H1 (cell line): ENCODE measurements at regions not wholly inside any gene's neighbourhood (a gene's known extent, or its start where the extent isn't known, plus 50 kb on each side); places are given as distances from the start of the nearest gene placed in this dataset.

Experiments used
- CBX8 ChIP-seq: fragments of 300-800, 300-1000 bp; sonication (generic); IDR thresholded peaks from 2 replicates; pipeline ENCODE4 v1.7.1; 2016; ENCODE audit warnings: low read depth, low read length, borderline replicate concordance
- CEBPB ChIP-seq: IDR thresholded peaks from 2 replicates; pipeline ENCODE4 v1.6.1; 2012; ENCODE audit warnings: low read depth, low read length
- CHD7 ChIP-seq: fragments of 300-600 bp; sonication (generic); IDR thresholded peaks from 2 replicates; pipeline ENCODE4 v1.7.1; 2012; ENCODE audit warnings: low read length, moderate library complexity, mild to moderate bottlenecking, inconsistent platforms; ENCODE audit not compliant: insufficient replicate concordance
- KDM1A ChIP-seq: fragments of 200-600, 300-600 bp; sonication (generic); IDR thresholded peaks from 2 replicates; pipeline ENCODE4 v1.7.1; 2016; ENCODE audit warnings: mild to moderate bottlenecking, low read length, borderline replicate concordance
- NANOG ChIP-seq: IDR thresholded peaks from 2 replicates; pipeline ENCODE4 v1.6.1; 2011; ENCODE audit warnings: low read length, low read depth, mild to moderate bottlenecking, inconsistent platforms; ENCODE audit not compliant: insufficient read depth, poor library complexity, severe bottlenecking

GRCh38 chr11:130638624-130639023, 190.2 kb downstream of the ADAMTS15 start (continued):
- no peak for TF ChIP-seq CHD7
- TF ChIP-seq CBX8, result no peak
- TF ChIP-seq NANOG, result no peak
- TF ChIP-seq KDM1A, result no peak
- no peak for TF ChIP-seq CEBPB
- TF ChIP-seq, all 59 proteins: peak for 0
